H7 (cell line): ENCODE measurements at regions not wholly inside any gene's neighbourhood (a gene's known extent, or its start where the extent isn't known, plus 50 kb on each side); places are given as distances from the start of the nearest gene placed in this dataset.
A peak's percentile ranks its signal among the peaks of the same experiment; 100 is the strongest.

ENCODE experiments used
- DNase-seq: peaks from one replicate; pipeline ENCODE4 v3.0.0; 2012
- H3K27me3 ChIP-seq: 2 replicates; pipeline ENCODE4 v1.6.0; 2011; ENCODE audit warnings: mild to moderate bottlenecking, low read length; ENCODE audit not compliant: control insufficient read depth, insufficient read depth
- H3K36me3 ChIP-seq: replicated peaks from 2 replicates; pipeline ENCODE4 v1.5.1; 2011; ENCODE audit warnings: low read length; ENCODE audit not compliant: control insufficient read depth, insufficient read depth
- H3K4me3 ChIP-seq: 2 replicates; pipeline ENCODE4 v1.5.1; 2011; ENCODE audit warnings: low read depth, mild to moderate bottlenecking, control low read depth, low read length, moderate library complexity; ENCODE audit not compliant: insufficient read depth

DNA sequence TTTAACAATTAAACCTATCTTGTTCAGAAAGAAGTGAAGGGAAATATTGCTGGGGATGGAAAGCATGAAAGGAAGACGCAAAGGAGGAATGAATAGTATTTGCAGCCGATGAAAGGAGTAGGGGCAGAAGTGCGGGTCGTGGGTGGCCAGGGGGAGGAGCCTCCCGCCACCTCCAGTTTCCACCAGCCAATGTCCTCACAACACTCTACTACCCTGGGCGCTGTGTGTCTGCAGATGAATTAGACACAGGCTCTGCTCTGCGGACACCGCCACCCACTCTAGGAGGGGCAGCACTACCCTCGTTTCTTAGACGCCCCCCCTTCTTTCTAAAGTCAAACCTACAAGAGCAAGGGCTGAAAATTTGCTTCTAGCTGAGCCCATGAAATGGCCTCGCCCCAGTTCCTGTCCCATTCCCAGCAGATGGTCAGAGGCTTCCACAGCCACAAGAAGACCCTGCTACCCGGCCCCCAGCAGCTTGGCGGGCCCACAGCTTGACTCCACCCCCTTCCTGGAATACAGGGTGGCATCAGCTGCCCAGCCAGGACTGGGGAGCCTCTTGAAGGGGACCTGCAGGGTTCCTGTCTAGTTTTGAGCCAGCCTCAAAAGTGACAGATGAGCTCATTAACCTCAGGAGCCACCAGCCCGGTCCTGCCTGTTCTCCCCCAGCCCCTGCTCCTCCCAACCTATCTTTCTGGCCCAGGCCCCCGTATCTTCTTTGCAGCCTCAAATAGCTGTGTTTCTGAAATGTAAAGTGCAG lies 268.1 kb downstream of the BUD13 start:
- Histone ChIP-seq H3K36me3 (no peaks in the 10 kb centered on the region), H3K27me3 (peaks cover 9% of the 10 kb centered on the region), H3K4me3 (no peak overlapping the region)
- peak; percentile 70 for DNase-seq

DNA sequence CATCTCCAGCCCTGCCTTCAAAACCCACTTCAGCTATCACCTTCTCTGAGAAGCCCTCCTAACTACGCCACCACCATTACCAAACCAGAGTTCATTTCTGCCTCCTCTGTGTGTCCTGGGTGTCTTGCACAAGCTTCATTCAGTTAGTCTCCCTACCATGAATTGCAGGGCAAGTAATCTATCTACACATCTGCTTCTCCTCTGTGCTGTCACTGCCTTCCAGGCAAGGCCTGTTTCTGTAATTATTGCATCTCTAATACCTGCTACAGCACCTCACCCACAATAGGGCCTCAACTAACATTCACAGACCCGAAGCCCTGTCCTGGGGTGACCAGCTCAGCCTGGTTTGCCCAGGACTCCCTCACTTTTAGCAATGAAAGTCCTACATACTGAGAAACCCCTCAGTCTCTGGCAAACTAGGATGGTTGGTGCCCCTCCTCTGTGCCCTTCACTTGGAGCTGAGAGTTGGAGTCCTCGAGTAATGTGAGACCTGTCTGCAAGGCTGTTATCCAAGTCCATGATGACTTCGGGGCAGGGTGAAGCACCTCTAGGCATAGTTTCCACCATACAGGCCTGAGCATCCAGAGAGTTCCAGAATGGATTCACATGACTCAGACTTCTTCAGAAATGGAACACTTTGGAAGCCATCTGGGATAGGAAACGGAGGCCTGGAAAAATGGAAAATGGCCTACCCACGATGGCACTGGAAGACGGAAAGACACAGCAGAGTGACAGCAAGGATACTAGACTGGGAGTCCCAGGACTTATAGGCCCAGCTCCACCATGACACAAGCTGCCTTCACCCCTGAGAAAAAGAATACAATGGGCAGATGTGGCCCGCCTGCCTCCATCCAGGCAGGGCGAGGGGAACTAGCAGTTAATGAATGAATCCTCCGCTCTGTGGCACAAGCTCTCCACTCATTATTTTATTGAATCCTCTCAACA lies 269.3 kb downstream of the BUD13 start:
- no peak for DNase-seq
- Histone ChIP-seq H3K36me3 (no peaks in the 10 kb centered on the region), H3K27me3 (peaks cover 13% of the 10 kb centered on the region), H3K4me3 (no peak overlapping the region)

DNA sequence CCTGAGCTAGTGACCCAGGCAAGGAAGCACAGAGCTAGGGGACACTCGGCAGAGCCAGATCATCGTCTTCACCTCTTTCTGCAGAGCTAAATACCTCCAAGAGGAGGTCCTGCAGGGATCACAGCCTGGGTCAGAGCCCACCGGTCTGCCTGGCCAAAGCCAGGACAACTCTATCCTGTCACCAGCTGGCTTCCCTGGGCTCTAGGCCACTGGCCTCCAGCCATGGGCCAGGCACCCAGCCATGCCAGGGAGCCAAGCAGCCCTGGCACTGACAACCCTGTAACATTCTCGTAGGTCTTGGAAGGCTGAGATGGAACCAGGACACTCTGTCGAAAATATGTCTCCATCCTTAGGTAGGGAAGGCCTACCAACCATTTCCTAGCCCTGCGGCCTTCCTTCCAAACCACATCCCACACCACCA lies 270.1 kb downstream of the BUD13 start:
- Histone ChIP-seq H3K27me3 (peaks cover 16% of the 10 kb centered on the region), H3K36me3 (no peaks in the 10 kb centered on the region), H3K4me3 (no peak overlapping the region)
- DNase-seq = no peak

DNA sequence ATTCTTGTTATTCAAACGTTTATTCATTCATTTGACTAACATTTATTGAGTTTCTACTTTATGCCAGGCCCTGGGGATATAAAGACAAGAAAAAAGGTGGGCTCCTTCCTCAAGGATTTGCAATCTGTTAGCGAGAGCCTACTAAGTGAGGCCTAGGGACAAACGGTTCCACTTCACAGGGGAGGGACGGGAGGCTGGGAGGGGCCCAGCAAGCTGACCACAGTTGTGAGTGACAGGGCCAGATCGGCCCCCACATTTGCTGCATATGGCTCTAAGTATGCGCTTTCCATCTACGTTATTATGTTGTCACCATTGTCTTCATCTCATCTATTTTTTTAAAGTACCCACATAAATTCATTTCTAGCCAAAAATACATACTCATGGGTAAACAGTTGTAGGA lies 271.1 kb downstream of the BUD13 start:
- no peak overlapping the region for H3K4me3 ChIP-seq
- peaks cover 16% of the 10 kb centered on the region for H3K27me3 ChIP-seq
- no peaks in the 10 kb centered on the region for H3K36me3 ChIP-seq
- peak; percentile 63 for DNase-seq

DNA sequence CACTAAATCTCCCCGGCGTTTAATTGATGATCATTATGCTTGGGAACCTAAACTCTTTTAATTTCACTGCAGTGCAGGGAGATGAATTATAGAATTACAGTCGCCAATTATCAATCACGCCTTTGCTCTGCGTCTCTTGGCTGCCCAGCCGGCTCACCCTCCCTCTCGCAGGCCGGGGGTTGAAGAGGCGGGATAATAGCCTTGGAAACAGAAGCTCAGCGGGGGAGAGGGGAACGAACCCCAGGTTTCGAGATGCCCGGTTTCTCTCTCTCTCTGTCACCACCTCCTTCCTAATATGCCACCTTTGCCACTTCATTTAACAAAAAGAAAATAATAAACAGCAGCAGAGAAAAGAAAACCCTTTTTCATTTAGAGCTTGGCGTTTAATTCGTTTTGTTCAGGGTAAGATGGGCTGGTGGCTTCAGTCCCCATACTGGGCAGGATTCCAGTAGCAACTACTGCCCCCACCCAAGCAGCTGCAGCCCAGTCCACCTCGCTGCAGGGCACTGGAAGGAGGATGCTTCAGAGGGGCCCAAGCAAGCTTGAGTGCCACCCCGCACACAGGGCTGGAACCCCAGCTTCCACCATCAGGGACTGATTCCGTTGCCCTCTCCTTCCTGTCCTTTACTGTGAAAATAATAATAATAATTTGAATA lies 271.7 kb downstream of the BUD13 start:
- peak overlapping the region; percentile 8; the same call in 1 of the 2 replicates for H3K4me3 ChIP-seq
- DNase-seq = peak; percentile 85
- no peaks in the 10 kb centered on the region for H3K36me3 ChIP-seq
- peaks cover 16% of the 10 kb centered on the region for H3K27me3 ChIP-seq

DNA sequence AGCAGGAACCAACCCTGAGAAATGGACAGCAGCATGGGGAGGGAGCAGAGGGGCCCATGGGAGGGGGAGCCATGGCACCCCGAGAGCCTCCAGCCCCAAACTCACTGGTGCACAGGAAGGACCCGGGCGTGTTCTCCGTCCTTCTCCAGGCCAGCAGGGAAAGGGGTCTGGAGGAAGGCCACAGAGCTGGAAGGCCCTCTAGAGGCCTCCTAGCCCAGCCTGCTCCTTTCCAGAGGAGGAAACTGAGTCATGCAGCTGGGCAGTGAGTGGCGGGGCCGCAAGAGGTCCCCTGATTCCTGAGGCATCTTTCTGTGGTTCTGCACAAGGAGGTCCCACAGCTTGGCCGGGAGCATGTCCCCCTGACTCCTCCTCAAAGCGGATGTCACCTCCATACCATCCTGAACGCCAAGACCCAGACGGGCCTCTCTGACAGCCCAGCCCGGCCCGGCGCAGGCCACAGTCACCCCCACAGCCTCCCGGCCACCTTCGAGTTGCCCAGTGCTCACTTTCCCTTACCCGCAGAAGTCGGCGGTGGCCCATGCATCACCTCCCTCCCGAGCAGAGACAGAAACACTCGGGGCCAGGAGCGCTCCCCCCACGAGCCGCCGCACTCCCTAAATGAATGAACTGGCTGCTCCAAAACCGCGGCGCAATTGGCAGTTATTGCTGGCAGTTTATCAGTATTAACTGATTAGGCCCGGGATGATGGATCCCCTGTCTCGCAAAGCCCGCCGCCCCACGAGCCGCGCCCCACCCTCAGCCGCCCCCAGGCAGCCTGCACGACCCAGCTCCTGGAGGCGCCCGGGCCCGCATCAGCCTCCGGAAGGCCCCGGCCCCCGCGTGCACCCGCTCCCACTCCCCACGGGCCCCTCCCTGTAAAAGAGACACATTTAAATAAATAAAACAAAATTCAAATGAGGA lies 272.5 kb downstream of the BUD13 start:
- Histone ChIP-seq H3K36me3 (no peaks in the 10 kb centered on the region), H3K27me3 (peaks cover 16% of the 10 kb centered on the region), H3K4me3 (no peak overlapping the region; the same call in 1 of the 2 replicates)
- peak; percentile 71 for DNase-seq

DNA sequence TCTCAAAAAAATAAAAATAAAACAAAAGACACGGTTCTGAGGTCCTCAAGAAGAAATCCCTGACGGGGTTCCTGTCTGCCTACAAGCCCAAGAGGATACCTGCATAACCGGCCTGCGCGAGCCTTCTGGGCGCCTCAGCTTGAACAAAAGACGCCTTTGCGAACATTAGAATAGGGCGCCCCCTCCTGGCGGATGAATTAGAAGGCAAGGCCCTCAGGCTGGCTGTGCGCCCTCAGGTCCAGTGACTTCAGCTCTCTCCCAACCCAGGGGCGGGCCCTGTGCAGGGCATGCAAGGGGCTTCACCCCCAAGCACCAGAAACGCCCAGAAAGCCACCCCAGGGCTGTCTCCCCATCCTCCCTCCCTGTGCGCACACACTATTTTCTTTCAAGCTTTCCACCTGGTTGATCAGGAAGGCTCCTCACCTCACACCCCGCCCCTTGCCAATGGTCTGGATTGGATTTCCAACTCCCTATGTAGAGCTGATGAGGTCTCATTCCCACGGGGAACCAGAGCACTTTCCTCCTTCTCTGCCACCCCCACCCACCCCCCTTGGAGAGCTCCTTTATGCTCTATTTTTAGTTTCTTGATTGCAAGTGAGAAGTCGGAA lies 273.3 kb downstream of the BUD13 start:
- peak; percentile 91 for DNase-seq
- Histone ChIP-seq H3K4me3 (no peak overlapping the region), H3K27me3 (peaks cover 16% of the 10 kb centered on the region)

DNA sequence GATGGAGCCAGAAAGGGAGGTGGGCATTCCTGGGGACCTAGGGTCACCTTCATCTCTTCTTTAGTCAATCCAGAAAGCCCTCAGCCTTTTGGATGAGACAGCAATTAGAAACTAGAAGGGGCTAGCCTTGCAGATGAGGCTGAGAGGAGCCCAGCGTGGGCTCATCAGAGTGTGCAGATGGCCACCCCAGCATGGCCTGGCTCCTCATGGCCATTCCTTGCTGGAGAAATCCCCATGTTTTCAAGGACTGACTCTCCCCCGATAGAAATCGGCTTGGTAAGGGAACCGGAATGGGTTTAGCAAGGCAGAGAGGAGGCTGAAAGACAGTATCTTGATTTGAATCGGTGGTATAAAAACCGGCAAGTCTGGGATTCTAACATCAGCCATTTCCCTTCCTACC lies 274.6 kb downstream of the BUD13 start:
- no peak overlapping the region for H3K4me3 ChIP-seq
- no peaks in the 10 kb centered on the region for H3K36me3 ChIP-seq
- no peak for DNase-seq
- peaks cover 12% of the 10 kb centered on the region for H3K27me3 ChIP-seq

More for the DNA sequence above, 273.3 kb downstream of the BUD13 start:
- no peaks in the 10 kb centered on the region for H3K36me3 ChIP-seq

DNA sequence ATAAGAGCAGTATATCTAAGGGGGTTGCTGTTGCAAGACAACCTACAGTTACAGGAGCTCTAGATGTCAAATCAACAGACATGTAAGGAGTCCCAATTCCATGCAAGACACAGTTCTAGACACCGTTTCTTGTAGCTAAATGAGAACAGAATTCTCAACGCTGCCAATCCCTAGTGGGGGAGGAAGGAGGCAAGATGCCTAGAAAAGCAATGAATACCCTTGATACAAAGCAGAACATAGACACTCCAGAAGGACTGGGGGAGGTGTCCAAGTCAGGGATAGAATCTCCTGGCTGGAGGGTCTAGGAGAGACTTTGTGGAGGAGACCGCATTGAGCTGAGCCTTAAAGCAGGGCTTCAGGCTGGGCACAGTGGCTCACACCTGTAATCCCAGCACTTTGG lies 280.2 kb downstream of the BUD13 start:
- Histone ChIP-seq H3K36me3 (no peaks in the 10 kb centered on the region), H3K4me3 (no peak overlapping the region)
- no peak for DNase-seq

DNA sequence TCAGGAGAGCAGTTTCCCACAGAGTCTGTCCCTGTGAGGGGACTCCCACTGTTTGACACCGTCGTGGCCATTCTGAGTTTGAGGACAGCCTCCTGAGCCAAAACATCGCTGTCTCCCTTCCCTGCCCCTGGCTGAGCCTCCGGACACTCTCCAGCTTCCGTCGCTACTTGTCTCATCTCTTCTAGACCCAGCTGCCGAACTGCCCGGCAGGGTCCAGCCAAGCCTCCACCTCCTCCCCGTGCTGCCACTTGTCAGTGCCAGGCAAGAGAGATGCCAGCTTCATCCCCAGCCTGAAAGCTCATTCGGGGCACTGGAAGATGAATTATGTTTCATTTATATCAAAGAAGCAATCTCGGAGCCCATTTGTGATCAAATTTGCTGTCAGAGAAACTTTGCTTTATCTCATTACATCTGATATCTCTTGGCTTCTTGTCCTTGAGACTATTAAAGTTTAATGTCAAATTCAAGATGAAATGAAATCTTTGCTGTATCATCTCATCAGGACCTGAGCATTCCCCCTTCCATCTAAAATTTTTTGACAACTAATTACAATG lies 283.9 kb downstream of the BUD13 start:
- Histone ChIP-seq H3K4me3 (no peak overlapping the region), H3K27me3 (peaks cover 2% of the 10 kb centered on the region), H3K36me3 (no peaks in the 10 kb centered on the region)
- no peak for DNase-seq

More for the DNA sequence above, 280.2 kb downstream of the BUD13 start:
- H3K27me3 ChIP-seq = peaks cover 2% of the 10 kb centered on the region

DNA sequence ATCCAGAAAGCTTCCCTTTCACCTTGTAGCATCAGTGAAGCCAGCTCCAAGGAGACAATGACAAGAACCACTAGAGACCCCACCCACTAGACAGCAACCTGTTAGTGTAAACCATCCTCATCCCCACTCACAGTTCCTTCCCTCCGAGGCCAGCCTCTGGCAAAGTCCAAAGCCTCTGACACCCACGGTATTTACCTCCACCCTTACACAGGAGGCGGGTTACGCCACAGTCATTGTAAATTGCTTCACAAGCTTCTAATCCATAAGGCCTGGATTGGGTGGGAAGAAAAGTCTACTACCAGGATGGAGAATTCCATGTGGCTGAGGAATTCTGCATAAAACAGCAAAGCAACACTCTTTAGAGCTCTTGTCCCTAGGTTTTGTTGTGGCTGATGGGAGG lies 287.4 kb downstream of the BUD13 start:
- no peaks in the 10 kb centered on the region for H3K36me3 ChIP-seq
- no peak for DNase-seq
- no peak overlapping the region for H3K4me3 ChIP-seq
- H3K27me3 ChIP-seq = peaks cover 2% of the 10 kb centered on the region

DNA sequence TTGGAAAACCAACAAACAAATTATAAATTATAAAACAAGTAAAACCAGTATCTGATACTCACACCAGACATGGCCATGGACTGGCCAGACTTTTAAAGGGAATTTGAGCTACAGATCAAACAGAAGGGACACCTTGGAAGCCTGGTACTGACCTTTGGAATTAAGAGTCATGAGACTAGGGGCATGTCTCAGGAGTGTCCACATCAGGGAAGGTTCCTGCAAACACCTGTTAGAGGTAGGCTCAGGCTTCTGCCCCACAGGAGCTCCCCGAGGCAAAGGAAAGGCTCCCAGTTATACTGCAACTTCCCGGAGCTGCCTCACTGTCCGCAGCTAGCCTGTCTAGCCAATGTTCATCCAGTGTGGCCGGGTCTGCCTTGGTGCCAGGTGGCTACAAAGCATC lies 290.1 kb downstream of the BUD13 start:
- H3K4me3 ChIP-seq = no peak overlapping the region
- no peaks in the 10 kb centered on the region for H3K36me3 ChIP-seq
- no peaks in the 10 kb centered on the region; the same call in 1 of the 2 replicates for H3K27me3 ChIP-seq
- DNase-seq = no peak

DNA sequence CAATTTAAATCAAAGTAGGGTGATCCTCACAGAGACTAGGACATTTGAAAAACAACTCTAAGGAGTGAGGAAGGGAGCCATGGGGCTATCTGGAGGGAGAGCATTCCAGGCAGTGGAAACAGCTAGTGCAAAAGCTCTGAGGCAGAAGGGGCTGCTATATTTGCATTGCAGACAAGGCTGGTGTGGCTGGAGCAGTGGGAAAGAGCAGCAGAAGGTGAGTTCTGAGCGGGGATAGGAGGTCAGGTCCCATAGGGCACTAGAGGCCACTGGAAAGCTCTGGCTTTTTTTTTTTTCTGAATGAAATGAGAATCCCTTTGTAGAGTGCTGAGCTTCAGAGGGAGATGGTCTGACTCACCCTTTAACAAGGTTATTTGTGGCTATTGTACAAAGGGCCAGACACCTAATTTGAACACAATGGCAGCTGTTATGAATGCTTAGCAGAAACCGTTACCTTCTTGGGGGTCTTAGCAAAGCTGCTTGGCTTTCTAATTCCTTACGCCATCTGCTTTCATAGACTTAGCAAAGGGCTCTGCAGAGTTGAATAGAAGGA lies 291.6 kb downstream of the BUD13 start:
- H3K4me3 ChIP-seq = no peak overlapping the region
- H3K27me3 ChIP-seq = no peaks in the 10 kb centered on the region; the same call in 1 of the 2 replicates
- DNase-seq = no peak
- no peaks in the 10 kb centered on the region for H3K36me3 ChIP-seq
